Activated CD8-positive, alpha-beta memory T cell treated with anti-CD3 and anti-CD28 coated beads, Interleukin-2, amount 10 ng/mL, durations not matched to agents 7 days and 5 days (primary cell): ENCODE measurements at regions not wholly inside any gene's neighbourhood (a gene's known extent, or its start where the extent isn't known, plus 50 kb on each side); places are given as distances from the start of the nearest gene placed in this dataset.

Experiments
- ATAC-seq: fragments of 150-1000 bp; cut with Tn5 transposase; one replicate; pipeline ENCODE4 v1.10.0; 2021; ENCODE audit warnings: moderate library complexity
- CTCF ChIA-PET: fragments of 350-600 bp; sonication (Branson Sonifier 250); formaldehyde crosslinking; loops from one replicate; lab custom pipeline; 2021; ENCODE audit warnings: antibody characterized with exemption; lab: Charles Lee
- DNase-seq: peaks from one replicate; pipeline ENCODE4 v3.0.0-alpha.2; 2020
- H3K27ac Mint-ChIP-seq: one replicate; pipeline ENCODE4 v1.8.0; 2021; ENCODE audit warnings: mild to moderate bottlenecking, mixed read lengths
- H3K27me3 Mint-ChIP-seq: one replicate; pipeline ENCODE4 v1.8.0; 2021; ENCODE audit warnings: mixed read lengths
- H3K36me3 Mint-ChIP-seq: one replicate; pipeline ENCODE4 v1.8.0; 2021; ENCODE audit warnings: mild to moderate bottlenecking, mixed read lengths
- H3K4me1 Mint-ChIP-seq: one replicate; pipeline ENCODE4 v1.8.0; 2021; ENCODE audit warnings: mixed read lengths
- H3K4me3 Mint-ChIP-seq: one replicate; pipeline ENCODE4 v1.8.0; 2021; ENCODE audit warnings: mild to moderate bottlenecking, moderate library complexity, mixed read lengths
- H3K9me3 Mint-ChIP-seq: one replicate; pipeline ENCODE4 v1.8.0; 2022; ENCODE audit warnings: low read depth, mixed read lengths

DNA sequence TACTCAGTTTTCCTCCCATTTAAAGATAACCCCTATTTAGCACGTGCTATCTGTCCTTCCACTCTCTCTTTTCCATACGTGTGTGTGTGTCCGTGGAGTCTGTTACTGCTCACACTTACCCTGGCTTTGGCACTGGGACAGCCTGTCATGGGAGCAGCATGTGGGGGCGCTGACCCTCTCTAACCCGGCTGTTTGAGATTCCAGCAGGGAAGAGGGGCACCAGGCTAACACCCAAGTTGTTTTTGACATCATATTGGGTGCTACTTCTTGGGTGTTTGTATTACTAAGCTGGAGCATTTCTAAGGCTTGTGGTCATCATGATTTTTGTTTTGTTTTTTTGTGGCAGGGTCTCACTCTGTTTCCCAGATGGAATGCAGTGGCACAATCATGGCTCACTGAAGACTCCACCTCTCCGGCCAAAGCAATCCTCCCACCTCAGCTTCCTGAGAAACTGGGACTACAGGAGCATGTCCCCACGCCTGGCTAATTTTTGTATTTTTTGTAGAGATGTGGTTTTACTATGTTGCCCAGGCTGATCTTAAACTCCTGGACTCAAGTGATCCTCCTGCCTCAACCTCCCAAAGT, 56.9 kb upstream of the SIMC1 start:
- H3K9me3 Mint-ChIP-seq, result no peaks in the 10 kb centered on the region
- DNase-seq, result no peak
- no peaks in the 10 kb centered on the region for H3K36me3 Mint-ChIP-seq
- CTCF ChIA-PET, result no interaction called here
- no peak overlapping the region for H3K4me3 Mint-ChIP-seq
- peaks cover 53% of the 10 kb centered on the region for H3K27me3 Mint-ChIP-seq
- no peak overlapping the region for H3K27ac Mint-ChIP-seq
- no peaks in the 10 kb centered on the region for H3K4me1 Mint-ChIP-seq
- no peak for ATAC-seq

DNA sequence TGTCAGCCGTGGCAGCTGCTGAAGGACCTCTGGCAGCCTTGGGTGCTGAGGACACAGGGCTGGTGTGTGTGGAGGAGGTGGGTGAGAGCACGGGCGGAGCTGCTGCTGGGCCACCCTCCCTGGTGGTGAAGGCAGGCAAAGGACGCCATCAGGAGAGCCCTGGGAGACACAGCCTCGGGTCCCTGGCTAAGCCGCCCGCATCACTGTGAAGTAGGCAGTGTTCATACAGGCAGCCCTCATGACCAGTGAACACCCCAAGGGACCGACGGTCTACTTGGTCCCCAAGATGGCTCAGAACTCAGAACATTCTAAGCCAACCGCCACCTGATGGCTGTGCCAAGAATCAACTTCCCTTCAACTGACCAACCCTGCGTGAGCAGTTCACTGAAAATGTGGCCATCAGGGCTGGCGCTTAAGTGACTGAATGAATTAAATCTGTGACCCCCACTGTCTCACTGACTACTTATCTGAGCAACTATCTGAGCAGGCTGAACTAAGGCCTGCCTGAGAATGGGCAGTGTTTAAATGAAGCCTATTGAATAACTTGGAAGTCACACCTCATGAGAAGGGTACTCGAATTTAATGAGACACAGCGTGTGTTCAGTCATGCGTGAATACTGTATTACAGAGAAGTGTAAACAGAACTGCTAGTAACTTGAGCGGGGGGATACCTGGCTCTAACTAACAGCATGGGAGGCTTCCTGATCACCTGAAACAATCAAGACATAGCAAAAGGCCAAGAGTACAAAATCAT, 54.7 kb upstream of the SIMC1 start:
- Mint-ChIP-seq H3K27ac (no peak overlapping the region), H3K36me3 (no peaks in the 10 kb centered on the region), H3K27me3 (peaks cover 44% of the 10 kb centered on the region), H3K9me3 (no peaks in the 10 kb centered on the region), H3K4me1 (no peaks in the 10 kb centered on the region), H3K4me3 (no peak overlapping the region)
- DNase-seq (peak; percentile 7), ATAC-seq (no peak)
- CTCF ChIA-PET, result no interaction called here

- H3K27ac Mint-ChIP-seq, result no peak overlapping the region
- H3K27me3 Mint-ChIP-seq, result peaks cover 39% of the 10 kb centered on the region
- no peak overlapping the region for H3K4me3 Mint-ChIP-seq
- no peak for DNase-seq
- CTCF ChIA-PET, result no interaction called here
- H3K36me3 Mint-ChIP-seq, result no peaks in the 10 kb centered on the region
- H3K9me3 Mint-ChIP-seq, result no peaks in the 10 kb centered on the region
- no peak for ATAC-seq
- H3K4me1 Mint-ChIP-seq, result no peaks in the 10 kb centered on the region
Measured at GRCh38 chr5:176184608-176185132, 53.6 kb upstream of the SIMC1 start.

GRCh38 chr5:176185133-176185733, 53.0 kb upstream of the SIMC1 start:
- Mint-ChIP-seq H3K36me3 (no peaks in the 10 kb centered on the region), H3K27me3 (peaks cover 34% of the 10 kb centered on the region), H3K27ac (no peak overlapping the region), H3K4me3 (no peak overlapping the region), H3K4me1 (no peaks in the 10 kb centered on the region), H3K9me3 (no peaks in the 10 kb centered on the region)
- ATAC-seq (no peak), DNase-seq (peak; percentile 38)
- CTCF ChIA-PET, result no interaction called here

GRCh38 chr5:176186107-176186506, 52.1 kb upstream of the SIMC1 start:
- H3K36me3 Mint-ChIP-seq, result no peaks in the 10 kb centered on the region
- peaks cover 26% of the 10 kb centered on the region for H3K27me3 Mint-ChIP-seq
- no peak for DNase-seq
- H3K4me3 Mint-ChIP-seq, result no peak overlapping the region
- no peaks in the 10 kb centered on the region for H3K4me1 Mint-ChIP-seq
- no peak for ATAC-seq
- H3K27ac Mint-ChIP-seq, result no peak overlapping the region
- H3K9me3 Mint-ChIP-seq, result no peaks in the 10 kb centered on the region
- CTCF ChIA-PET, result no interaction called here

GRCh38 chr5:176187276-176188062, 50.8 kb upstream of the SIMC1 start:
- peaks cover 17% of the 10 kb centered on the region for H3K27me3 Mint-ChIP-seq
- H3K4me1 Mint-ChIP-seq, result no peaks in the 10 kb centered on the region
- ATAC-seq (no peak), DNase-seq (no peak)
- no peaks in the 10 kb centered on the region for H3K36me3 Mint-ChIP-seq
- CTCF ChIA-PET, result no interaction called here
- no peak overlapping the region for H3K27ac Mint-ChIP-seq
- no peaks in the 10 kb centered on the region for H3K9me3 Mint-ChIP-seq
- H3K4me3 Mint-ChIP-seq, result no peak overlapping the region

DNA sequence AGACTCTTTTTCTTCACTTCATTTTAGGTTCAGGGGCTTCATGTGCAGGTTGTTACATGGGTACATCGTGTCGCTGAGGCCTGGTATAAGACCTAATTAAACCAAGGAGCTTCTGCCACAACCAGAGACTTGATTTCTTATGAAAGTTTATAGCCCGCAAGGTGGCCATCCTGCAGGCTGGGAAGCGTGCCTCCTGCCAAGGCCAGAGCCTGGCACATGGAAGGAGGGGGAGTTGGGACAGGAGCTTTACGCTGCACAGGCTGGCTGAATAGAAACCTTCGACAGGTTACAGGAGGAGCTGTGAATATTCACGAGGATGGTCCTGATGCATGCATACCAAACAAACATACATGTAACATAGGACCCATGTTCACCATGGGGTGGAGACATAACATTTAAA, 50.1 kb upstream of the SIMC1 start:
- CTCF ChIA-PET, result no interaction called here
- Mint-ChIP-seq H3K27me3 (peaks cover 12% of the 10 kb centered on the region), H3K9me3 (no peaks in the 10 kb centered on the region), H3K36me3 (no peaks in the 10 kb centered on the region), H3K27ac (no peak overlapping the region), H3K4me3 (no peak overlapping the region), H3K4me1 (no peaks in the 10 kb centered on the region)
- ATAC-seq (no peak), DNase-seq (no peak)
